ENCODE measurements at regions not wholly inside any gene's neighbourhood (a gene's known extent, or its start where the extent isn't known, plus 50 kb on each side); places are given as distances from the start of the nearest gene placed in this dataset.

GRCh38 chr5:103407402-103407801 lies 148.8 kb downstream of the MACIR start:
- Histone ChIP-seq H3K36me3 (replicated peaks) (no peaks in the 10 kb centered on the region), H3K4me3 (ENCODE audit: low read depth, low read length) (no peak overlapping the region), H3K27ac (no peak overlapping the region), H3K27me3 (replicated peaks) (no peaks in the 10 kb centered on the region)
- in situ Hi-C loops (cut with HindIII; ENCODE audit: low pct_ligation_motif_present, low sequenced_read_pairs), result no loop called here
- no peak for TF ChIP-seq CTCF (IDR thresholded peaks at IDR 0.05; ENCODE audit: low read depth, low read length, missing control alignments)
- no peak for DNase-seq

- Histone ChIP-seq H3K27ac (no peak overlapping the region), H3K36me3 (replicated peaks) (no peaks in the 10 kb centered on the region), H3K27me3 (replicated peaks) (no peaks in the 10 kb centered on the region), H3K4me3 (ENCODE audit: low read depth, low read length) (no peak overlapping the region)
- no peak for TF ChIP-seq CTCF (IDR thresholded peaks at IDR 0.05; ENCODE audit: low read depth, low read length, missing control alignments)
- in situ Hi-C loops (cut with HindIII; ENCODE audit: low pct_ligation_motif_present, low sequenced_read_pairs), result no loop called here
- no peak for DNase-seq
These were observed 145.9 kb downstream of the MACIR start for GRCh38 chr5:103404483-103404882.

- TF ChIP-seq CTCF (IDR thresholded peaks at IDR 0.05; ENCODE audit: low read depth, low read length, missing control alignments), result no peak
- Histone ChIP-seq H3K4me3 (ENCODE audit: low read depth, low read length) (no peak overlapping the region), H3K36me3 (replicated peaks) (no peaks in the 10 kb centered on the region), H3K27ac (no peak overlapping the region), H3K27me3 (replicated peaks) (no peaks in the 10 kb centered on the region)
- DNase-seq, result no peak
- in situ Hi-C loops (cut with HindIII; ENCODE audit: low pct_ligation_motif_present, low sequenced_read_pairs), result no loop called here
These were observed 144.3 kb downstream of the MACIR start for GRCh38 chr5:103402851-103403250.

GRCh38 chr5:103397739-103398581 lies 139.4 kb downstream of the MACIR start:
- DNase-seq, result no peak
- Histone ChIP-seq H3K27ac (no peak overlapping the region), H3K27me3 (replicated peaks) (no peaks in the 10 kb centered on the region), H3K36me3 (replicated peaks) (no peaks in the 10 kb centered on the region), H3K4me3 (ENCODE audit: low read depth, low read length) (no peak overlapping the region)
- in situ Hi-C loops (cut with HindIII; ENCODE audit: low pct_ligation_motif_present, low sequenced_read_pairs), result no loop called here
- TF ChIP-seq CTCF (IDR thresholded peaks at IDR 0.05; ENCODE audit: low read depth, low read length, missing control alignments), result no peak

- H3K4me3 ChIP-seq (ENCODE audit: low read depth, low read length), result no peak overlapping the region
- no peak for DNase-seq
- in situ Hi-C loops (cut with HindIII; ENCODE audit: low pct_ligation_motif_present, low sequenced_read_pairs), result no loop called here
- H3K36me3 ChIP-seq (replicated peaks), result no peaks in the 10 kb centered on the region
- TF ChIP-seq CTCF (IDR thresholded peaks at IDR 0.05; ENCODE audit: low read depth, low read length, missing control alignments), result no peak
- H3K27me3 ChIP-seq (replicated peaks), result no peaks in the 10 kb centered on the region
- no peak overlapping the region for H3K27ac ChIP-seq
These were observed 136.1 kb downstream of the MACIR start for GRCh38 chr5:103394676-103395075.

All from brain microvascular endothelial cell (primary cell).